ENCODE measurements at regions not wholly inside any gene's neighbourhood (a gene's known extent, or its start where the extent isn't known, plus 50 kb on each side); places are given as distances from the start of the nearest gene placed in this dataset.
"Not testable (repeated sequence)": the region's sequence is repeated elsewhere in the genome, so short reads cannot be mapped to it uniquely, and the experiment has no call there.

DNA sequence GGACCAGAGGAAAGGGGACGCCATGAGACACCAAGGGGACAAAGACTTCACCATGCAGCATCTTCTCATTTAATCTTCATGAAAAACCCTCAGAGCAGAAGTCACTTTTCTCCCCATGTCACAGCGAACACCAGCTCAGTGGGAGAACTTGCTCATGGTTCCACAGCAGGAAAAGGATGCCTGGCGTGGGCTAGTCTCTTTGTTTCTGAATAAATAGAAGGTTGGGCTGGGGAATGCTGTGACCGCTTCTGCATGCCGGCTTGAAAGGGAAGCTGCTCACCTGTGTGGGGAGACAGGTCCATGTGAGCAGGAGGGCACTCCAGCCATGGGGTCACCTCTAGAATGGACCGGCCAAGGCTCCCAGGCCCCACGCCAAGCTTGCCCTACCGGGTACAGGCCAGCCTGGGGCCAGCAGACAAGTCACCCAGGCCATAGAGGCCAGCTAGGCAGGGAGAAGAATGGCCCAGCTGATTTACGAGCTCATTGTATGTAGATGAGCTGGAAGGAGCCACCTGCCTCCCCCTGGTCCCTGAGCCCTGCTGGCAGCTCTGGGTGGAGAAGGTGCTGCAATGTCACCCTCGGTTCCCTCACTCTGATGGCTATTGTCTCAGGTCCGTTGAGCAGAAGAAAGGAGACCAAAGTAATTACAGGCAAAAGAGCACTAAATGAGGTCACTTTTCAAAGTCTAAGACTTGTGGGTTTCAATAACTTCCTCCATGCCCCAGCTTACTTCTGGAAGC, 82.0 kb upstream of the PDZD8 start:
- ATAC-seq (ENCODE audit: insufficient read depth, low FRiP score) (no peak), DNase-seq (no peak)
- Histone ChIP-seq H3K4me1 (ENCODE audit: control insufficient read depth in 5 of 5, insufficient read depth in 5 of 5, low read length in 5 of 5) (peaks cover 0 to 3% (median 0%) of the 10 kb centered on the region in 5 donors), H3K27me3 (ENCODE audit: control insufficient read depth in 3 of 3, insufficient read depth in 3 of 3, low read length in 2 of 3) (peaks cover 0 to 3% (median 0%) of the 10 kb centered on the region in 3 donors), H3K27ac (ENCODE audit: low read depth in 1 of 2, low read length in 1 of 2) (no peak overlapping the region), H3K4me3 (no peak overlapping the region), H3K9me3 (ENCODE audit: control insufficient read depth in 4 of 4, insufficient read depth in 3 of 4, low read length in 3 of 4) (peaks cover 0 to 6% (median 0%) of the 10 kb centered on the region in 4 donors), H3K36me3 (ENCODE audit: control insufficient read depth in 4 of 4, insufficient read depth in 4 of 4, low read length in 4 of 4) (no peaks in the 10 kb centered on the region), H3K9ac (ENCODE audit: insufficient read depth in 1 of 2, low read length in 2 of 2) (no peak overlapping the region)
- 40 to 55% methylated on average over 11 of the region's 11 CpGs for WGBS, 2 donors
- TF ChIP-seq, protein P1, sequence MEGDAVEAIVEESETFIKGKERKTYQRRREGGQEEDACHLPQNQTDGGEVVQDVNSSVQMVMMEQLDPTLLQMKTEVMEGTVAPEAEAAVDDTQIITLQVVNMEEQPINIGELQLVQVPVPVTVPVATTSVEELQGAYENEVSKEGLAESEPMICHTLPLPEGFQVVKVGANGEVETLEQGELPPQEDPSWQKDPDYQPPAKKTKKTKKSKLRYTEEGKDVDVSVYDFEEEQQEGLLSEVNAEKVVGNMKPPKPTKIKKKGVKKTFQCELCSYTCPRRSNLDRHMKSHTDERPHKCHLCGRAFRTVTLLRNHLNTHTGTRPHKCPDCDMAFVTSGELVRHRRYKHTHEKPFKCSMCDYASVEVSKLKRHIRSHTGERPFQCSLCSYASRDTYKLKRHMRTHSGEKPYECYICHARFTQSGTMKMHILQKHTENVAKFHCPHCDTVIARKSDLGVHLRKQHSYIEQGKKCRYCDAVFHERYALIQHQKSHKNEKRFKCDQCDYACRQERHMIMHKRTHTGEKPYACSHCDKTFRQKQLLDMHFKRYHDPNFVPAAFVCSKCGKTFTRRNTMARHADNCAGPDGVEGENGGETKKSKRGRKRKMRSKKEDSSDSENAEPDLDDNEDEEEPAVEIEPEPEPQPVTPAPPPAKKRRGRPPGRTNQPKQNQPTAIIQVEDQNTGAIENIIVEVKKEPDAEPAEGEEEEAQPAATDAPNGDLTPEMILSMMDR (IDR thresholded peaks at IDR 0.05; ENCODE audit: control extremely low read depth, extremely low read depth): no peak

DNA sequence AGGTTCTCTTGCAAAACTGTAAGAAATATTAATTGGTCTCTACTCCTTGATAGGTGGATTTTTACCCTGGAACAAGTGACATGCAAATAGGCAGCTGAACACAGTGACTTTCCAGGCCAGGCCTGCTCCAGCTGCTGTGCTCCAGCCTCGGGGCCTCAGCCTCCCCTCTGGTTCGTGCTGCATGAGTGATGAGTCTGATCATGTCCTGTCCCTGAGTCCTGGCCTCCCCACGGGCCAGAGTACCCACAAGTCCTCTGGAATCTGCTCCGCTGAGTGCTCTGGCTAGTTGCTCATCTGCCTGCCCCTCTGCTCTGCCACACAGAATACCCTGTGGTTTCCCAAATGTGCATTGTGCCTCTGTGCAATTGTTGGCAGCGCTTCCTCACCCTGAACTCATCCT, 80.1 kb upstream of the PDZD8 start:
- WGBS, 2 donors: 68 to 71% methylated on average over 5 of the region's 5 CpGs
- no peak overlapping the region for H3K4me3 ChIP-seq
- no peak for DNase-seq
- peaks cover 0 to 3% (median 0%) of the 10 kb centered on the region in 3 donors for H3K27me3 ChIP-seq (ENCODE audit: control insufficient read depth in 3 of 3, insufficient read depth in 3 of 3, low read length in 2 of 3)
- H3K27ac ChIP-seq (ENCODE audit: low read depth in 1 of 2, low read length in 1 of 2): no peak overlapping the region
- TF ChIP-seq, protein P1 (IDR thresholded peaks at IDR 0.05; ENCODE audit: control extremely low read depth, extremely low read depth): no peak
- peaks cover 0 to 6% (median 0%) of the 10 kb centered on the region in 4 donors for H3K9me3 ChIP-seq (ENCODE audit: control insufficient read depth in 4 of 4, insufficient read depth in 3 of 4, low read length in 3 of 4)
- no peak for ATAC-seq (ENCODE audit: insufficient read depth, low FRiP score)
- peaks cover 0 to 3% (median 0%) of the 10 kb centered on the region in 5 donors for H3K4me1 ChIP-seq (ENCODE audit: control insufficient read depth in 5 of 5, insufficient read depth in 5 of 5, low read length in 5 of 5)
- H3K9ac ChIP-seq (ENCODE audit: insufficient read depth in 1 of 2, low read length in 2 of 2): no peak overlapping the region
- H3K36me3 ChIP-seq (ENCODE audit: control insufficient read depth in 4 of 4, insufficient read depth in 4 of 4, low read length in 4 of 4): no peaks in the 10 kb centered on the region

- peaks cover 0 to 6% (median 0%) of the 10 kb centered on the region in 4 donors for H3K9me3 ChIP-seq (ENCODE audit: control insufficient read depth in 4 of 4, insufficient read depth in 3 of 4, low read length in 3 of 4)
- WGBS, 2 donors: 17 to 28% methylated on average over 1 of the region's 1 CpG
- H3K4me3 ChIP-seq: no peak overlapping the region
- H3K4me1 ChIP-seq (ENCODE audit: control insufficient read depth in 5 of 5, insufficient read depth in 5 of 5, low read length in 5 of 5): peaks cover 0 to 3% (median 0%) of the 10 kb centered on the region in 5 donors
- no peak overlapping the region for H3K27ac ChIP-seq (ENCODE audit: low read depth in 1 of 2, low read length in 1 of 2)
- ATAC-seq (ENCODE audit: insufficient read depth, low FRiP score) (no peak), DNase-seq (no peak)
- peaks cover 0 to 3% (median 0%) of the 10 kb centered on the region in 3 donors for H3K27me3 ChIP-seq (ENCODE audit: control insufficient read depth in 3 of 3, insufficient read depth in 3 of 3, low read length in 2 of 3)
- H3K36me3 ChIP-seq (ENCODE audit: control insufficient read depth in 4 of 4, insufficient read depth in 4 of 4, low read length in 4 of 4): no peaks in the 10 kb centered on the region
- H3K9ac ChIP-seq (ENCODE audit: insufficient read depth in 1 of 2, low read length in 2 of 2): no peak overlapping the region
- TF ChIP-seq, protein P1 (IDR thresholded peaks at IDR 0.05; ENCODE audit: control extremely low read depth, extremely low read depth): no peak
Observed at GRCh38 chr10:117454502-117454901, 79.3 kb upstream of the PDZD8 start.

- not testable (repeated sequence) for DNase-seq; H3K4me1 ChIP-seq (ENCODE audit: control insufficient read depth in 5 of 5, insufficient read depth in 5 of 5, low read length in 5 of 5); H3K9me3 ChIP-seq (ENCODE audit: control insufficient read depth in 4 of 4, insufficient read depth in 3 of 4, low read length in 3 of 4); H3K36me3 ChIP-seq (ENCODE audit: control insufficient read depth in 4 of 4, insufficient read depth in 4 of 4, low read length in 4 of 4); H3K27me3 ChIP-seq (ENCODE audit: control insufficient read depth in 3 of 3, insufficient read depth in 3 of 3, low read length in 2 of 3); H3K27ac ChIP-seq (ENCODE audit: low read depth in 1 of 2, low read length in 1 of 2); H3K9ac ChIP-seq (ENCODE audit: insufficient read depth in 1 of 2, low read length in 2 of 2); ATAC-seq (ENCODE audit: insufficient read depth, low FRiP score); H3K4me3 ChIP-seq
- 82 to 94% methylated on average over 5 of the region's 5 CpGs for WGBS, 2 donors
Observed at GRCh38 chr10:117453484-117453883, 78.2 kb upstream of the PDZD8 start.

Measured in lung (tissue), 11 donors.